ENCODE measurements at regions not wholly inside any gene's neighbourhood (a gene's known extent, or its start where the extent isn't known, plus 50 kb on each side); places are given as distances from the start of the nearest gene placed in this dataset.

- H3K27me3 ChIP-seq (ENCODE audit: control insufficient read depth, insufficient read depth, low read length): no peaks in the 10 kb centered on the region
- H3K4me3 ChIP-seq (ENCODE audit: low read depth, low read length): no peak overlapping the region
- no peak for DNase-seq (ENCODE audit: low read depth, low spot score)
- TF ChIP-seq, protein P1, sequence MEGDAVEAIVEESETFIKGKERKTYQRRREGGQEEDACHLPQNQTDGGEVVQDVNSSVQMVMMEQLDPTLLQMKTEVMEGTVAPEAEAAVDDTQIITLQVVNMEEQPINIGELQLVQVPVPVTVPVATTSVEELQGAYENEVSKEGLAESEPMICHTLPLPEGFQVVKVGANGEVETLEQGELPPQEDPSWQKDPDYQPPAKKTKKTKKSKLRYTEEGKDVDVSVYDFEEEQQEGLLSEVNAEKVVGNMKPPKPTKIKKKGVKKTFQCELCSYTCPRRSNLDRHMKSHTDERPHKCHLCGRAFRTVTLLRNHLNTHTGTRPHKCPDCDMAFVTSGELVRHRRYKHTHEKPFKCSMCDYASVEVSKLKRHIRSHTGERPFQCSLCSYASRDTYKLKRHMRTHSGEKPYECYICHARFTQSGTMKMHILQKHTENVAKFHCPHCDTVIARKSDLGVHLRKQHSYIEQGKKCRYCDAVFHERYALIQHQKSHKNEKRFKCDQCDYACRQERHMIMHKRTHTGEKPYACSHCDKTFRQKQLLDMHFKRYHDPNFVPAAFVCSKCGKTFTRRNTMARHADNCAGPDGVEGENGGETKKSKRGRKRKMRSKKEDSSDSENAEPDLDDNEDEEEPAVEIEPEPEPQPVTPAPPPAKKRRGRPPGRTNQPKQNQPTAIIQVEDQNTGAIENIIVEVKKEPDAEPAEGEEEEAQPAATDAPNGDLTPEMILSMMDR (IDR thresholded peaks at IDR 0.05; ENCODE audit: low read depth, low read length): no peak
- POLR2A ChIA-PET: no interaction called here
- no peaks in the 10 kb centered on the region; the same call in 1 of the 2 replicates for H3K9me3 ChIP-seq (ENCODE audit: control insufficient read depth, insufficient read depth, low read length)
- H3K27ac ChIP-seq (ENCODE audit: low read depth, low read length): no peak overlapping the region
- CTCF ChIA-PET: interaction anchor here (0.7 kb wide), 1 partner anchor 47 kb away, joined by 3 read pairs; no protein-coding TSS in a partner anchor
These were observed 132.2 kb upstream of the INHBA start for GRCh38 chr7:41834805-41835694.

DNA sequence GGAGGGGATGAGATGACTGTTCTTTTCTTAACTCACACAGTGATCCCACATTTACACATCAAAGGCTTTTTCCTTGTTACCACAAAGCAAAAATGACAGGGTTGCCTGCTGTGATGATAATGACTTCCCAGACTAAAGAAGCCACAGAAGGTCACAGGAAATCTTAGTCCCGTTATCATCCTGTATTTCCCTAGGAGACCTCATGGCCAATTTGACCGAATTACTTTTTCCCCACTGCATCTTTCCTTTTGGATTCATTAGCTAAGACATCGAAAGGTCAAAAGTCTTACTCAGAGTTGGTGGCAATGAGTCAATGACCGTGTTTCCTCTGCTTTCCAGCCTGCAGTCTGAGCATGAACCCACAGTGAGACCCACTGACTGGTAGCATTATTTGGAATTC is 130.1 kb upstream of the INHBA start:
- Histone ChIP-seq H3K27ac (ENCODE audit: low read depth, low read length) (no peak overlapping the region), H3K9me3 (ENCODE audit: control insufficient read depth, insufficient read depth, low read length) (no peaks in the 10 kb centered on the region; the same call in 1 of the 2 replicates), H3K4me3 (ENCODE audit: low read depth, low read length) (no peak overlapping the region), H3K27me3 (ENCODE audit: control insufficient read depth, insufficient read depth, low read length) (no peaks in the 10 kb centered on the region)
- CTCF ChIA-PET: no interaction called here
- TF ChIP-seq, protein P1 (IDR thresholded peaks at IDR 0.05; ENCODE audit: low read depth, low read length): no peak
- POLR2A ChIA-PET: no interaction called here
- no peak for DNase-seq (ENCODE audit: low read depth, low spot score)

GRCh38 chr7:41830271-41830670 is 127.4 kb upstream of the INHBA start:
- CTCF ChIA-PET: interaction anchor here (0.6 kb wide), 1 partner anchor 19 kb away, joined by 3 read pairs; no protein-coding TSS in a partner anchor
- Histone ChIP-seq H3K27ac (ENCODE audit: low read depth, low read length) (no peak overlapping the region), H3K9me3 (ENCODE audit: control insufficient read depth, insufficient read depth, low read length) (no peaks in the 10 kb centered on the region; the same call in 1 of the 2 replicates), H3K27me3 (ENCODE audit: control insufficient read depth, insufficient read depth, low read length) (no peaks in the 10 kb centered on the region), H3K4me3 (ENCODE audit: low read depth, low read length) (no peak overlapping the region)
- POLR2A ChIA-PET: no interaction called here
- TF ChIP-seq, protein P1 (IDR thresholded peaks at IDR 0.05; ENCODE audit: low read depth, low read length): no peak
- no peak for DNase-seq (ENCODE audit: low read depth, low spot score)

- Histone ChIP-seq H3K9me3 (ENCODE audit: control insufficient read depth, insufficient read depth, low read length) (no peaks in the 10 kb centered on the region; the same call in 1 of the 2 replicates), H3K4me3 (ENCODE audit: low read depth, low read length) (no peak overlapping the region), H3K27me3 (ENCODE audit: control insufficient read depth, insufficient read depth, low read length) (no peaks in the 10 kb centered on the region), H3K27ac (ENCODE audit: low read depth, low read length) (no peak overlapping the region)
- DNase-seq (ENCODE audit: low read depth, low spot score): no peak
- TF ChIP-seq, protein P1 (IDR thresholded peaks at IDR 0.05; ENCODE audit: low read depth, low read length): no peak
- ChIA-PET CTCF (no interaction called here), POLR2A (interaction anchor here (0.7 kb wide), 1 partner anchor 11 kb away, joined by 3 read pairs; no protein-coding TSS in a partner anchor)
These were observed 126.0 kb upstream of the INHBA start for GRCh38 chr7:41828911-41829310.

GRCh38 chr7:41826641-41827040 is 123.8 kb upstream of the INHBA start:
- TF ChIP-seq, protein P1 (IDR thresholded peaks at IDR 0.05; ENCODE audit: low read depth, low read length): no peak
- H3K27ac ChIP-seq (ENCODE audit: low read depth, low read length): no peak overlapping the region
- DNase-seq (ENCODE audit: low read depth, low spot score): no peak
- POLR2A ChIA-PET: no interaction called here
- CTCF ChIA-PET: no interaction called here
- H3K9me3 ChIP-seq (ENCODE audit: control insufficient read depth, insufficient read depth, low read length): no peaks in the 10 kb centered on the region; the same call in none of the 2 replicates
- no peak overlapping the region for H3K4me3 ChIP-seq (ENCODE audit: low read depth, low read length)
- H3K27me3 ChIP-seq (ENCODE audit: control insufficient read depth, insufficient read depth, low read length): no peaks in the 10 kb centered on the region

All from AG04450 (cell line).